HG03439 (cell line): ENCODE measurements at regions not wholly inside any gene's neighbourhood (a gene's known extent, or its start where the extent isn't known, plus 50 kb on each side); places are given as distances from the start of the nearest gene placed in this dataset.
"Not testable (repeated sequence)": the region's sequence is repeated elsewhere in the genome, so short reads cannot be mapped to it uniquely, and the experiment has no call there.

ENCODE experiments used
- ATAC-seq: cut with Tn5 transposase; IDR thresholded peaks from one replicate; pipeline ENCODE4 v1.9.1; 2021; ENCODE audit warnings: mild to moderate bottlenecking, moderate library complexity; ENCODE audit not compliant: unreplicated experiment

DNA sequence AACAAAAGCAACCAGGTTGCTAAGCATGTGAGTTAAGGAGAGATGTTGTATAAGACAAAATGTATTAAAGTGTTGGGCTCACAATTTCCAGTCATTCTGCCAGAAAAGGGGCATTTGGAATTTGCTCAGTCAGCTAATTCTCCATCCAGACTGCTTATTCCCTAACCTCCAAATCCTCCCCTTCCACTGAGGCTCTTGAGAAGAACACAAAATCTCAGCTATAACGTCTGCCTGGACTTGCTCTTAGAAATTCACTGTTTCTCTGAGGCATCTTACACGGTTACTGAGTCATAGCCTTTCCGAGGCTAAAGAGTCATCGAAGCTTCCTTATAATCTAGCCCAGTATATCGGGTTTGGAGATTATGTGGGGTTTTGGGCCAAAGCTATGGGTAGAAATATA lies 548.2 kb upstream of the ADGRL4 start:
- no peak for ATAC-seq

DNA sequence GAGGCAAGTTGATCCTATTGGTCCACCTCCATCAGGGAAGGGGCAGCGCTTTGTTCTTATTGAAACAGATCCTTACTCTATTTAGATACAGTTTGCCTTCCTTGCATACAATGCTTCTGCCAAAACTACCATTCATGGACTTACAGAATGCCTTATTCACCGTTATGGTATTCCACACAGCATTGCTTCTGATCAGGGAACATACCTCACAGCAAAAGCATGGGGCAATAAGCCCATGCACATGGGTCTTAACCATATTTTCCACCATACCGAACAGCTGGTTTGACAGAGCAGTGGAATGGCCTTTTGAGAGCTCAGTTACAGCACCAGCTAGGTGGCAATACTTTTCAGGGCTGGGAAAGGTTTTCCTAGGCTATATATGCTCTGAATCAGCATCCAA lies 544.8 kb upstream of the ADGRL4 start:
- no peak for ATAC-seq

DNA sequence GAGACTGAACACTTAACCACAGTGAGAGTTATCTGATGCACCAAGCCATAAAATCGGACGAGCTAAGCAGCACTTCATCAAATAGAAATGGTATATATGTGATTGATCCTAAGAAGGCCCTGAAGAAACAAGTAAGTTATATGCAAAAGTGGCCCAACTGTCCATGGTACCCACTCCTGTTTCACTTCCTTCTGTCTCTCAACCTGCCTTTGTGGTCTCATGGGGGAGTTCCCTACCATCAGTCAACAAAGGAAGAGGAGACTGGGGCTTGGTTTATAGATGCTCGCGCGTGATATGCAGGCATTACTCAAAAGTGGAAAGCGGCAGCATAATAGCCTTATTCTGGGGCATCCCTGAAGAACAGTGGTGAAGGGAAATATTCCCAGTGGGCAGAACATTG lies 543.9 kb upstream of the ADGRL4 start:
- ATAC-seq, result no peak

DNA sequence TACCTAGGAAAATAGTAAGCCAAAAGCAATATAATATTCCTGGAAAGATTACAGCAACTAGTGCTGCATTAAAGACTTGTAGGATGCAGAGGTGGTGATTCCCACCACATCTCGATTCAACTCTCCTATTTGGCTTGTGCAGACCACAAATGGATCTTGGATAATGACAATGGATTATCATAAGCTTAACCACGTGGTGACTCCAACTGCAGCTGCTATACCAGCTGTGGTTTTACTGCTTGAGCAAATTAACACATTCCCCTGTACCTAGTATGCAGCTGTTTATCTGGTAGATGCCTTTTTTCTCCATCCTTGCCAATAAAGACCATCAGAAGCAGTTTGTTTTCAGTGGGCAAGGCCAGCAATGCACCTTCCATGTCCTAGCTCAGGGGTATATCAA lies 542.7 kb upstream of the ADGRL4 start:
- ATAC-seq, result no peak

DNA sequence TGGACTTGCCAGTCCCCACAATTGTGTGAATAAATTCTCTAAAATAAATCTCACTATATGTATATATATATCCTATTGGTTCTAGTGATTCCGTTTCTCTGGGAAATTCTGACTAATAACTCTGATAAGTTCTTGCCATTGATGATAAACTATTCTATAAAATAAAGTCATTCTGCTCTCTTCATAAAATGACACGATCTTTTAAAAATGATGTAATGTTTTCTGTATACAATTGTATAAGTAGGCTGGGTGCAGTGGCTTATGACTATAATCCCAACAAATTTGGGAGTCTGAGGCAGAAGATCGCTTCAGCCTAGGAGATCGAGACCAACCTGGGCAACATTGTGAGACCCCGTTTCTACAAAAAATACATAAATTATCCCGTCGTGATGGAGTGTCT lies 541.0 kb upstream of the ADGRL4 start:
- no peak for ATAC-seq

DNA sequence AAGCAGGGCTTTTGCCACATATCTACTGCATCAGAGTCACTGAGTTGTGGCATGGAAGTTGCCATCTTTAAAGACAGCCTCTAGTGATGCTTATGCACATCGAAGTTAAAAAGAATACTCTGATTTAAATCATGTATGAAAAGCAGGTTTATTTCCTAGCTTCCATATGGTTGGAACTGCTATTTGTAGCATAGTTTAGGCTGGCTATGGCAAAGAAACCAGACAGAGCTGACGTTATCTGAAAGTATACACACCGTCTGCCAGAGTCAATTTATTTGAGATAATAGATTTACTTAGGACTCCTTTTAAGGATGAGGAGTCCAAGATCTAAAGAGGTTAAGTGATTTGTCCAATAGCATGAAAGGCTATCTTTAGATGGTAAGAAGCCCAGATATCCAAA lies 536.9 kb upstream of the ADGRL4 start:
- no peak for ATAC-seq

DNA sequence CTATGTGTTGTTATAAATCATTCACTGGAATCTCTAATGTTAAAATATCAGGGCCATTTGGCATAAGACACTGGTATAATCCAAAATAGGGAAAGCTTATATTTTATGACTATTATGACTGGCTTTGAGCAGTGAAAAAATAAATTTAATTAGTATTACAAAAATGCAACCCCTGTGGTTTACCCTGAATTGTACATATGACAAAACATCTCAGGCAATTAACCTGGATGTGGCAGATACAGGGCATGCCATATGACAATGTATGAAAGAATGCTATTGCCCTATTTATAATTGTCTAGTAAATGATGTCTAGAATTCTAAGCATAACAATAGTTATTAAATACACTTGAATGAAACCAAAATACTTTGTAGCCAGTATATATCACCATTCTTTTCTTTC lies 532.5 kb upstream of the ADGRL4 start:
- ATAC-seq, result no peak

DNA sequence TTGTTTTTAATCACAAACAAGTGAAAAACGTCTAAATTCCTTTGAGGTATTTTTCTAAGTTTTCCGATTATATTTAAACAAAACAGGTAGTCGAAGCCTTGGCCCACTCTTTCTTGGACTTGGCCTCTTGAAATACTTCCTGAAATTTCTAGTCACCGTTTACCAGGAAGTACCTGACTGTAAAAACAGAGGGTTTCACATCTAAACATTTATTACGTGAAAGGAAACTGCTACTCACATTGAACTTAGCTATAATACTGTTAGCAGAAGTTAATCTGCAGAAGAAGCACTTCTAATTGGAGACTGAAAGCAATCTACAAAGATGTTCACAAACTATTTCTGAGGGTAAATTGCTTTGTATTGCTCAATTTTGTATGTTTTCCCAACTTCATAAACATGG lies 526.0 kb upstream of the ADGRL4 start:
- no peak for ATAC-seq

DNA sequence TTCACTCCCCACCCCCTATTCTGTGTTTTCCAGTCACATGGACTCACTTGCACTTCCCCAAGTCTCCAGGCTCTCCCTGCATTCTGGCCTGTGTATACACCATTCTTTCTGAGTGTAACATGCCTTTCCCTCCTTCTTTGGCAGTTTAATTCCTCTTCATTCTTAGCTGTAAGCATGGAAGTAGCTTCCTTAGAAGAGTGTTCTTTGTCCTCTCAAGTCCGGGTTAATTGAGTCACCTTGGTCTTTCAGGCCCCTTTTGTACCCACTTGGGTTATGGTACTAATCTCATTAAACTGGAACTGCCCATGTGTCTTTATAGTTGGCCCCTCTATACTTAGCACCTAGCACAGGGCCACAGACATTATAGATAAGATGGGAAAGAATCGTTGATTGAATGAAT lies 525.3 kb upstream of the ADGRL4 start:
- no peak for ATAC-seq

DNA sequence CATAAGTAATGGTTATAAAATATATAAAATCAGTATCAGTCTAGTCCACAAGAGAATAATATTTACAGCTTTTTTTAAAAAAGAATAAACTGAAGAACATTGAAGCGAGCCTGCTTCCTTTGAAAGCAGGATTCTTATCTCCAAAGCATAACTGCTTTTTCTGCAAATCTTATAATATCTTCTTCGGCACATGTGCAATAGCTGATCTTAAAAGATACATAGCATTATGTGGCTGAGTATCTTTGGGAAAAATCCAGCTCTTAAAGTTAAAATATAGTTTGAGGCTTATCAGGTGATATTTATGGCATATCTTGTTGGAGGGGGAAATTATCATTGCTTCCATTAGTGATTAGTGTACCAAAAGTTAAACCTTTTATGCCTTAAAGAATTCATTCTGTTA lies 523.9 kb upstream of the ADGRL4 start:
- ATAC-seq, result no peak

DNA sequence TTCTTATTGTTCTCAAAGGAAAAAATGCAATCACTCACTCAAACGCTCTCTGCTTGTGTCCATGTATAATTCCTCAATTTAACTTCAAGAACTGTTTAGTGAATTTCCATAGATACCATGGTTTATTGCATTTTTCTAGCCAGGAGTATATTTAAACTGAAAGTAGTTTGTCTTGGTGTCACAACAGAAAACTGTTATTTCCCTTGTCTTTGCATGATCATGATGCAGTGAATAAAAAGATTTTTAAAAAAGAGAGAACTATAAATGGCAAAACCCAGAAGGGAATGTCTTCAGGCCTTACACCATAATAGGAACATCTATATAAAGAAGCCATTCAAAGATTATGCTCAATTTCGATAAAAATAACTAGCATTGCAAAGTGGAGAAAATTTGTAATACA lies 523.5 kb upstream of the ADGRL4 start:
- ATAC-seq, result no peak

DNA sequence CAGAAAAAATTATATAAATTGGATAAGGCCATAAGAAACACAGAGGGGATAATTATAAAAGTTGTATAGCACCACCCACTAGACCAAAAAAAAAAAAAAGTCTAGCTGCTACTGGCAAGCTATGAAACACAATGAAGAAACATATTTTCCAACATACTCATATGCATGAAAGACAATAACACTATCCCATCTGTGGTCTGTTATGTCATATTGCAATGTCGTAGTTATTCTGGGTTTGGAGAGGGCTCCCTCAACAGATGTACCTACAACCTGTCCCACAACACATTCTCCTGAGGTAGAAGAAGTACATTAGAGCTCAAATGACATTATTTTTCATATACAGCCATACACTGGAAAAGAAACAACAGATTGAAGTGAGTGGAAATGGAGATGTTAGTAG lies 517.6 kb upstream of the ADGRL4 start:
- ATAC-seq, result no peak

DNA sequence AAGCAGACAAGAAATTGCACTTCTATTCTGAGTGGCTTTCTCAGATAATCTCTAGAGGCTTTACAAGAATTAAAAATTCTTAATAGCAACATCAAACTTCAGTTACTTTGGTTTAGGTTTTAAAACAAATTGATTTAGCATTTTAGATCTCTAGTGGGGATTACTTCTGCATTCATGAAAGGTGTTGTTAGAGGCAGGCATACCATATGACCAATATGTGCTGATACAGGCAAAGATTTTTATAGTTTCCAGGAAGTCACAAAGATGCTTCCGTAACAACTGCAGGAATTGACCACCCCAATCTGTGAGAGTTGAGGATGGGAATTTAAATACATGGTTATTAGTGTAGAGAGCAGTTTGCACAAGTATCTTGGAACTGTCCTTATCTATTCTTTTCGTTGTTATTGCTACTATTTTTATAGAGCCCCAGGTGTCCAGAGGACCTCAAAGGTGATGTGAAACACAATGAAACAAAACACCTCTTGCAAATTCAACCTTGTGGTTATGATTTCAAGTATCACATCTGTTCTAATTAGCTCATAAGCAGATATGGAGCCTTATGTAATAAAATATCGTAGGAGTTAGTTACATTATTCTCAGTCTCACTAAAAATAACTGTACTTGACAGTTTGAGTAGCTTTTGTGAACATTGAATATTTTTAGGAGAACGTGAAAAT lies 512.7 kb upstream of the ADGRL4 start:
- peak; percentile 90 for ATAC-seq

DNA sequence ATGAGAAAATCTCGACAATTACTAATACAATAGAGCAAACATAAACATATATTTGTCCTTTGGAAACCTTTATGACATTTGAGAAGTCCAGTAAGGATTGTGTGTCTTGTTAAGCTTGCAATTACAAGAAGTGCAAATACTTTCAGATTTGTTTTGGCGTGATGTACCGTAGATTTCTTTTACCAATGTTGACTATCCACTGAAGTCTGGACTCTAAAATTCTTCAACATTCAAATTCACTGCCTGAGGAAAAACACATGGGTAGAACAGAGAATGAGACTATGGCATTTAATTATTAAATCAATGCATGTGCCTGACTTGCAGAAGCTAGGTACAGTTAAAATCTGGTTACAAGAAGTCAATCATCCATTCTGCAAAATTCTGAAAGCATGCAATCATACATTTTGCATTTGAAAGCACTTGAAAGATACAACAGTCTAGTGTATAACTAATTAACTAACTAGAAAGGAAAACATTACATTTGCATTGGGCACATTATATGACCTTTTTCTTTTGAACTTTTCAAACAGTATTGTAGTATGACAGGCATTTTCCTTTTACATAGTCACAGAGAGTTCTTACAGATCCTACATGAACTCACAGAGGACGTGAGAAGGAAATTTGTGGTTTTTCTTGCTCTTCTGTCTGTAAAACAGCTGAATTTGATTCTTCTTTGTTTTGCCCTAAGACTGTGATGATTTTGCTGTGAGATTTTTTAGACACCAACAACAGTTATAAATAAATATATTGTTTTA lies 511.1 kb upstream of the ADGRL4 start:
- ATAC-seq, result no peak

DNA sequence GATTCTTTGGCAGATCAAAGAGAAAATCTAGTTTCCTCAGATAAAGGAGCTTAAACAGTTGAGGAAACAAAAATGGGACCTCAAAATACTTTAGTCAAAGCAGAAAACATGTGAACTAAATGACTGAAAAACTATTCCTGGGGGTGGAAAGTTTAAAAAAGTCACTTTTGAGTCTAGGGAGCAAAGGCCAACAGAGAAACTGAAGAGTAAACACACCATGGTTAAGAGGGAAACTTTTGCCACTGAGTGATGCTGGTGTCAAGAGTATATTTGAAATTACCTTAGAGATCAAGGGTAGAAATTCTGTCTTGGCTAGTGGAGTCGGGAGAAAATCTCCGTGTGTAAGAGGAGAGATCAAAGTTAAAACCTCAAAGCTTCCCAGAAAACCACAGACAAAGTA lies 501.2 kb upstream of the ADGRL4 start:
- ATAC-seq, result no peak

DNA sequence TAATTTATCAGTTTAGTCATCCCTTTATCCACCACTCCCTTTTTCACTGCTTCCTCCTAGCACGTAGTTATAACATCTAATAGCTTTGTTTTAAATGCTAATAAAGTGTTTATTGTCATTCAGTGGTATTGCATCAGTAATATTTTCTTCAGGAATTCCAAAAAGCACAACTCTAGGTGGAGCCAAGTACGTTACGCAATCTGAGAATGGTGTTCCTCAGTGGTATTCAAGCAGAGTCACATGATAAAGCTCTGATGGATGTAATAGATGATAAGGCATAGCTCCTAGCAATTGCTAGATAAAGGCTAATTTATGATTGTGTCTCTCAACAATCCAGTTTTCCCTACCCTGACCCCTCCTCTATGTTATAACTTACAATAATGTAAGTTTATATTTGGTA lies 494.6 kb upstream of the ADGRL4 start:
- ATAC-seq, result no peak

DNA sequence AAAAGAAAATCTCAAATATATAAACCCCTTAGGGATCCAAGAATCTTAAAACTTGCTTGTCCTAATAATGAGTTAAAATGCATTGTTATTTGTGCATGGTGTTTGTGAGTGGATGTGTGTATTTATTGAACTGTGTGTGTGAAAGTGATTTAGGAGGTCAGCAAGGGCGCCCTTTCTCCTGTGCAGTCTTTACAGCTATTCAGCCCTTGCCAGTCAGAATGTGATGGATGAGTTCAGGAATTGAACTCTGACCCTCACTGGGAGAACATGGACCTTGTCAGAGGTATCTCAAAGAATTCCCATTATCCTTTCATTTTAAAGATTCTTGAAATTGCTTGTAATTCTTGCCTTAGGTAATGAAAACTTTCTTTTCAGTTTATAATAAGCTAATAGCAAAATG lies 493.0 kb upstream of the ADGRL4 start:
- ATAC-seq, result no peak

DNA sequence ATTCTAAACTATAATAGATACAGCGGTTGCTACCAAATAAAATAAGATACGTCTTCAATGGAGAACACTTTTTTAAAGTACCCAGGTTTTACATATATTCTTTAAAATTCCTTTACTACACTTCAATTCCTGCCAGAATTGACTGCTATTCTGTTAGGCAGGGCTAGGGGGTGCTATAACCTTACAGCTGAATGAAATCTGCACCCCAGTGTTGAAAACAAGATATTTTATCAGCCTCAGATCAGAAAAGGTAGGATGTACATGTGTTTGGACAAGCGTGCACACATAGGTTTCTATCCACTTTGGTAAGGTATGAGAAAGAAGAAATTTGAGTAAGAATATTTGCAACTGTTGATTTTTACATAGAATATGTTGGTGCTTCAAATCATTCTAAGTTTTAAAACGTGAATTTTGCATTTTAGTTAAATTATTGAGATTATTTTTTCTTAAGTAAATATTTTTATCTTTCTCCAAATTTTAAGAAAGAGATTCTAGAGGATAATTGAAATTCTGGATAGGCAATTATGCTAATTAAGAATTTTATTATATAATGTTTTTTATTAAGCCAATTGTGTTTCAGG lies 490.8 kb upstream of the ADGRL4 start:
- no peak for ATAC-seq

DNA sequence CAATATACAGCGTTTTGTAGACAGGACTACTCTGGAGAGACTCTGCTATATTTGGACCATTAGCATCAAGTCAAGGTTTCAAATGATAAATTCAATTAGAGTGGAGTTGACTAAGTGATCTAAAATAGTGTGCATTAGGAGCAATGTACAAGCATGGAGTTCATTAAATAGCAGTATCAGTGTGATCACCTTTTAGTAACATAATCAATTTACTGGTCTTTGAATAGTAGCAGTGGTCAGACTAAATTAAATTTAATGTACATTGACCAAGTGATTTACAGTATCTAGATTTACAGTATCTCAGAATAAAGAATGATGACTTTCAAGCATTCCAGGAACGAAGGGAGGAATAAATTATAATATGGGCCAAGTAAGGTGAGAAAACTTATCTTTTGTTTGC lies 489.6 kb upstream of the ADGRL4 start:
- ATAC-seq, result no peak

DNA sequence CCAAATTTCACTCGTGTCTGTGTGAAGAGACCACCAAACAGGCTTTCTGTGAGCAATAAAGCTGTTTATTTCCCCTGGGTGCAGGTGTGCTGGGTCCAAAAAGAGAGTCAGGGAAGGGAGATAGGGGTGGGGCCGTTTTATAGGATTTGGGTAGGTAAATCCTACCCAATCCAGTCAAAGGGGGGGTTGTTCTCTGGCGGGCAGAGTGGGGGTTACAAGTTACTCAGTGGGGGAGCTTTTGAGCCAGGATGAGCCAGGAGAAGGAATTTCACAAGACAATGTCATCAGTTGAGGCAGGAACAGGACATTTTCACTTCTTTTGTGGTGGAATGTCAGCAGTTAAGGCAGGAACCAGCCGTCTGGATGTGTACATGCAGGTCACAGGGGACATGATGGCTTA lies 487.2 kb upstream of the ADGRL4 start:
- ATAC-seq, result not testable (repeated sequence)

DNA sequence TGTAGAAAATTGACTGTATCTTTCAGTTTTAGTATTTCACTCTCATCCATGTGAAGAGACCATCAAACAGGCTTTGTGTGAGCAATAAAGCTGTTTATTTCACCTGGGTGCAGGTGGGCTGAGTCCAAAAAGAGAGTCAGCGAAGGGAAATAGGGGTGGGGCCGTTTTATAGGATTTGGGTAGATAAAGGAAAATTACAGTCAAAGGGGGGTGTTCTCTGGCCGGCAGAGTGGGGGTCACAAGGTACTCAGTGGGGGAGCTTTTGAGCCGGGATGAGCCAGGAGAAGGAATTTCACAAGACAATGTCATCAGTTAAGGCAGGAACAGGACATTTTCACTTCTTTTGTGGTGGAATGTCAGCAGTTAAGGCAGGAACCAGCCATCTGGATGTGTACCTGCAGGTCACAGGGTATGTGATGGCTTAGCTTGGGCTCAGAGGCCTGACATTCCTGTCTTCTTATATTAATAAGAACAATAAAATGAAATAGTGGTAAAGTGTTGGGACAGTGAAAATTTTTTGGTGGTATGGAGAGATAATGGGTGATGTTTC lies 482.1 kb upstream of the ADGRL4 start:
- not testable (repeated sequence) for ATAC-seq

DNA sequence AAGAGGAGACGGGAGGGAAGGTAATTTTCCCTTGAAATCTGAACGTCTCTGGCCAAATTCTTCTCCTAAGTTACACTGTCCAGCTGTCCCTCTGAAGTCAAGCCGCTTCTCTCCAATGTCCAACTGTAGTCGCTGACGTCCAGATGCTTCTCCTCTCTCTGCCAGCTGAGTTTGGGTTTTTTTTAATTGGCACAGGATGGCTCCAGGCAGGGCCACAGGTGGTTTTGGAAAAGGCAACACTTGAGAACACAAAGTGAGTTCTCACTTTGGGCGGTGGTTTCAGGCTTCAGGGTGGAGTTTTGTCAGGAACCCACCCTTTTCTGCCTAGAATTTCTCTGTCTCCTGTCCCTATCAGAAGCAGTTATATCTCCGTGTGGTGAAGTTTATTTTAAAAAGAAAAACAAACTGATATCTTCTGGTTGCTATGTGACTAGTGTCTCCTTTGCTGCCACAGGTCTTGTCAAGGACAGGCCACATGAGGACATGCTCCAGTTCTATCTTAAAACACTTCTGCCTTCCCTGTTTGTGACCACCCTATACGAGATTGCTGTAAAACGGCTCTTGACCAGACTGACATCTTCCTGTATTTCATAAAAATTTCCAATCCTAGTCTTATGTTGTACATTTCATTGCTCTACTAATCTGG lies 472.3 kb upstream of the ADGRL4 start:
- no peak for ATAC-seq
